ENCODE measurements at regions not wholly inside any gene's neighbourhood (a gene's known extent, or its start where the extent isn't known, plus 50 kb on each side); places are given as distances from the start of the nearest gene placed in this dataset.

DNA sequence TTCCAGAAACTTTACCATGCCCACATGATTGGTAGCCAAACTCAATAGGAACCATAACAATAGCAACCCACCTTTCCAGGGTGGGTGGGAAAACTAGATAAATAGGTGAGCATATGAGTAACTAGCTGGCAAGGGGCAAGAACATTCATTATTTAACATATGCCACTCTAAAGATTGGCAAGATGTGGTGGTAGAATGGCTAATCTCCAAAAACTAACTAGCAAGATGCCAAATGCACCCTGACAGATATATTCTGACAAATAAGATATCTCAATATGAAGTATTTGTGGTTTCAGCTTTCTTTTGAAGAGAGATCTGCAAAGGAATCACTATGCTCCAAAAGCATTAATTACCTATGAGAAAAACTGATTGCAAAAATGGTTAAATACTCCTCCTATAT lies 895.6 kb downstream of the TLE1 start:
- H3K4me1 ChIP-seq (ENCODE audit: insufficient read depth, low read length, poor library complexity, severe bottlenecking): peaks cover 15% of the 10 kb centered on the region
- H3K4me3 ChIP-seq (ENCODE audit: low read length, poor library complexity, severe bottlenecking): no peak overlapping the region
- H3K9me2 ChIP-seq (replicated peaks; ENCODE audit: low read depth, low read length): no peaks in the 10 kb centered on the region
- H2AFZ ChIP-seq (ENCODE audit: low read length): no peak overlapping the region
- no peak overlapping the region for H3K4me2 ChIP-seq (ENCODE audit: low read depth, low read length, poor library complexity, severe bottlenecking)
- no peaks in the 10 kb centered on the region for H3K9me3 ChIP-seq (ENCODE audit: insufficient read depth, low read depth, low read length)
- H3K36me3 ChIP-seq (ENCODE audit: insufficient read depth, low read length): no peaks in the 10 kb centered on the region
- H4K20me1 ChIP-seq (ENCODE audit: insufficient read depth, low read length, poor library complexity, severe bottlenecking): no peaks in the 10 kb centered on the region
- H3K79me2 ChIP-seq (ENCODE audit: insufficient read depth, low read length): no peaks in the 10 kb centered on the region
- TF ChIP-seq CTCF (conservative IDR thresholded peaks at IDR 0.05; ENCODE audit: low read length): no peak
- no peak for TF ChIP-seq EZH2phosphoT487 (IDR thresholded peaks at IDR 0.05; ENCODE audit: borderline replicate concordance)
- H3K9ac ChIP-seq (ENCODE audit: low read depth, low read length, poor library complexity, severe bottlenecking): no peak overlapping the region
- H3K27me3 ChIP-seq (ENCODE audit: insufficient read depth, low read length, poor library complexity, severe bottlenecking): no peaks in the 10 kb centered on the region
- peaks cover 3% of the 10 kb centered on the region; the same call in 1 of the 2 replicates for H3F3A ChIP-seq (ENCODE audit: low read depth)

DNA sequence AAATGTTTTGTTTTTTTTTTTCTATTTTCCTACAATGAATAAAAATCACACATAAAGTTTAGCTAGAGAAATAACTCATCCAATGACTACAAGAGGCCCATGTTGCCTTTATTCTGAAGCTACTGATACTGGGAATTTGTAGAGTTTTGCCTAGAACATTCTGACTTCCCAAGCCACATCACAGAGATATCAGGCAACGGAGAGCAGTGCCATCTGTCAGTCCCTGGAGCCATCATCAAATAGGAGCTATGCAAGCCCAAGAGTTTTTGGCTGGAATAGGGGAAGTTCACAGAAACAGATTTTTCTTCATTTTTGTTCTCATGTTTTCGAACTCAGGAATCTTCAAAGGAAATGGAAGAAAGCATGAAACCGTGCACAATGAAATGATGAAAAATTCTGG lies 896.6 kb downstream of the TLE1 start:
- Histone ChIP-seq H3K27me3 (ENCODE audit: insufficient read depth, low read length, poor library complexity, severe bottlenecking) (no peaks in the 10 kb centered on the region), H3K4me2 (ENCODE audit: low read depth, low read length, poor library complexity, severe bottlenecking) (no peak overlapping the region), H3K9ac (ENCODE audit: low read depth, low read length, poor library complexity, severe bottlenecking) (no peak overlapping the region), H2AFZ (ENCODE audit: low read length) (no peak overlapping the region), H3K9me2 (replicated peaks; ENCODE audit: low read depth, low read length) (no peaks in the 10 kb centered on the region), H3F3A (ENCODE audit: low read depth) (peaks cover 3% of the 10 kb centered on the region; the same call in 1 of the 2 replicates), H3K4me3 (ENCODE audit: low read length, poor library complexity, severe bottlenecking) (no peak overlapping the region), H4K20me1 (ENCODE audit: insufficient read depth, low read length, poor library complexity, severe bottlenecking) (no peaks in the 10 kb centered on the region), H3K9me3 (ENCODE audit: insufficient read depth, low read depth, low read length) (no peaks in the 10 kb centered on the region), H3K36me3 (ENCODE audit: insufficient read depth, low read length) (no peaks in the 10 kb centered on the region), H3K79me2 (ENCODE audit: insufficient read depth, low read length) (no peaks in the 10 kb centered on the region), H3K4me1 (ENCODE audit: insufficient read depth, low read length, poor library complexity, severe bottlenecking) (peaks cover 15% of the 10 kb centered on the region)
- TF ChIP-seq EZH2phosphoT487 (IDR thresholded peaks at IDR 0.05; ENCODE audit: borderline replicate concordance) (no peak), CTCF (conservative IDR thresholded peaks at IDR 0.05; ENCODE audit: low read length) (no peak)

- TF ChIP-seq EZH2phosphoT487 (IDR thresholded peaks at IDR 0.05; ENCODE audit: borderline replicate concordance) (no peak), CTCF (conservative IDR thresholded peaks at IDR 0.05; ENCODE audit: low read length) (no peak)
- H2AFZ ChIP-seq (ENCODE audit: low read length): no peak overlapping the region
- H3K27me3 ChIP-seq (ENCODE audit: insufficient read depth, low read length, poor library complexity, severe bottlenecking): no peaks in the 10 kb centered on the region
- no peaks in the 10 kb centered on the region for H3K36me3 ChIP-seq (ENCODE audit: insufficient read depth, low read length)
- H3K4me1 ChIP-seq (ENCODE audit: insufficient read depth, low read length, poor library complexity, severe bottlenecking): peaks cover 15% of the 10 kb centered on the region
- no peaks in the 10 kb centered on the region for H3K9me3 ChIP-seq (ENCODE audit: insufficient read depth, low read depth, low read length)
- H3K4me2 ChIP-seq (ENCODE audit: low read depth, low read length, poor library complexity, severe bottlenecking): no peak overlapping the region
- no peak overlapping the region for H3K4me3 ChIP-seq (ENCODE audit: low read length, poor library complexity, severe bottlenecking)
- no peaks in the 10 kb centered on the region for H3K9me2 ChIP-seq (replicated peaks; ENCODE audit: low read depth, low read length)
- no peak overlapping the region for H3K9ac ChIP-seq (ENCODE audit: low read depth, low read length, poor library complexity, severe bottlenecking)
- H3F3A ChIP-seq (ENCODE audit: low read depth): peaks cover 3% of the 10 kb centered on the region; the same call in 1 of the 2 replicates
- H3K79me2 ChIP-seq (ENCODE audit: insufficient read depth, low read length): no peaks in the 10 kb centered on the region
- H4K20me1 ChIP-seq (ENCODE audit: insufficient read depth, low read length, poor library complexity, severe bottlenecking): no peaks in the 10 kb centered on the region
These were observed 897.5 kb downstream of the TLE1 start for GRCh38 chr9:80791836-80792235.

Data from Loucy (cell line).